DMS153 (cell line): ENCODE measurements at regions not wholly inside any gene's neighbourhood (a gene's known extent, or its start where the extent isn't known, plus 50 kb on each side); places are given as distances from the start of the nearest gene placed in this dataset.
"Not testable (repeated sequence)": the region's sequence is repeated elsewhere in the genome, so short reads cannot be mapped to it uniquely, and the experiment has no call there.

ENCODE experiments used
- DNase-seq: peaks from one replicate; lab custom pipeline; 2025; lab: John Stamatoyannopoulos, UW

GRCh38 chr12:25424211-25424731 is 128.8 kb downstream of the LMNTD1 start:
- DNase-seq: no peak

GRCh38 chr12:25423355-25424050 is 129.6 kb downstream of the LMNTD1 start:
- no peak for DNase-seq

- no peak for DNase-seq
Measured at GRCh38 chr12:25422241-25422640, 130.8 kb downstream of the LMNTD1 start.

GRCh38 chr12:25421651-25422167 is 131.4 kb downstream of the LMNTD1 start:
- no peak for DNase-seq

- DNase-seq: no peak
Measured at GRCh38 chr12:25420116-25420515, 133.0 kb downstream of the LMNTD1 start.

GRCh38 chr12:25419595-25419994 is 133.5 kb downstream of the LMNTD1 start:
- no peak for DNase-seq

- DNase-seq: no peak
Measured at GRCh38 chr12:25417071-25417470, 136.0 kb downstream of the LMNTD1 start.

- DNase-seq: no peak
Measured at GRCh38 chr12:25416516-25416915, 136.6 kb downstream of the LMNTD1 start.

- DNase-seq: no peak
Measured at GRCh38 chr12:25415004-25415403, 138.1 kb downstream of the LMNTD1 start.

GRCh38 chr12:25412735-25413134 is 140.3 kb downstream of the LMNTD1 start:
- DNase-seq: no peak

GRCh38 chr12:25404955-25405354 is 148.1 kb downstream of the LMNTD1 start:
- no peak for DNase-seq

- no peak for DNase-seq
Measured at GRCh38 chr12:25401547-25402345, 151.0 kb upstream of the KRAS start.

GRCh38 chr12:25397001-25397400 is 146.3 kb upstream of the KRAS start:
- DNase-seq: no peak

- no peak for DNase-seq
Measured at GRCh38 chr12:25395227-25395626, 144.5 kb upstream of the KRAS start.

GRCh38 chr12:25394775-25395174 is 144.0 kb upstream of the KRAS start:
- not testable (repeated sequence) for DNase-seq

GRCh38 chr12:25394025-25394424 is 143.3 kb upstream of the KRAS start:
- DNase-seq: no peak

- not testable (repeated sequence) for DNase-seq
Measured at GRCh38 chr12:25391346-25391745, 140.6 kb upstream of the KRAS start.

- DNase-seq: no peak
Measured at GRCh38 chr12:25388183-25388582, 137.5 kb upstream of the KRAS start.

GRCh38 chr12:25387732-25388050 is 137.0 kb upstream of the KRAS start:
- no peak for DNase-seq

- DNase-seq: peak; percentile 70
Measured at GRCh38 chr12:25386831-25387731, 136.4 kb upstream of the KRAS start.

- DNase-seq: no peak
Measured at GRCh38 chr12:25384893-25385248, 134.1 kb upstream of the KRAS start.
